Anterior cingulate cortex (tissue), 58 donors: ENCODE measurements at regions not wholly inside any gene's neighbourhood (a gene's known extent, or its start where the extent isn't known, plus 50 kb on each side); places are given as distances from the start of the nearest gene placed in this dataset.

Experiments
- DNase-seq, 58 donors: peaks; one replicate each; lab custom pipeline; 2025; lab: John Stamatoyannopoulos, UW

DNA sequence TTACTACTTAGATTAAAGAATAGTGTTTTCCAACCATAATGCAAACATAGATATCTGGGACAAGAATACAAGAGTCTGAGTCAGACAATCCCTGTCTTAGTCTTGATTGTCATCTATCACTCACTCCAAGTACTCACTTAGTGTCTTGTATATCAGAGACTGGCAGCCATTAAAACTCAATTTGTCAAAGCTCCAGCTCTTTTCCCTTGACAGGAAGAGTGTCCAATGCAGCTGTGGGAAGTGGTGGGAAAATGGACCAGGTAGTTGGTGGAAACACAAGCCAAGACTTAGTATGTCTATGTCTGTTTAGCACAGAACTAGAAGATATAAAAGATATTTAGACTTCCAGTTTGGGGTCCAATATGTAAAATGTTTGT, 271.6 kb upstream of the CLEC14A start:
- no peak for DNase-seq

- no peak for DNase-seq
Measured at GRCh38 chr14:38526826-38527501, 271.1 kb upstream of the CLEC14A start.

DNA sequence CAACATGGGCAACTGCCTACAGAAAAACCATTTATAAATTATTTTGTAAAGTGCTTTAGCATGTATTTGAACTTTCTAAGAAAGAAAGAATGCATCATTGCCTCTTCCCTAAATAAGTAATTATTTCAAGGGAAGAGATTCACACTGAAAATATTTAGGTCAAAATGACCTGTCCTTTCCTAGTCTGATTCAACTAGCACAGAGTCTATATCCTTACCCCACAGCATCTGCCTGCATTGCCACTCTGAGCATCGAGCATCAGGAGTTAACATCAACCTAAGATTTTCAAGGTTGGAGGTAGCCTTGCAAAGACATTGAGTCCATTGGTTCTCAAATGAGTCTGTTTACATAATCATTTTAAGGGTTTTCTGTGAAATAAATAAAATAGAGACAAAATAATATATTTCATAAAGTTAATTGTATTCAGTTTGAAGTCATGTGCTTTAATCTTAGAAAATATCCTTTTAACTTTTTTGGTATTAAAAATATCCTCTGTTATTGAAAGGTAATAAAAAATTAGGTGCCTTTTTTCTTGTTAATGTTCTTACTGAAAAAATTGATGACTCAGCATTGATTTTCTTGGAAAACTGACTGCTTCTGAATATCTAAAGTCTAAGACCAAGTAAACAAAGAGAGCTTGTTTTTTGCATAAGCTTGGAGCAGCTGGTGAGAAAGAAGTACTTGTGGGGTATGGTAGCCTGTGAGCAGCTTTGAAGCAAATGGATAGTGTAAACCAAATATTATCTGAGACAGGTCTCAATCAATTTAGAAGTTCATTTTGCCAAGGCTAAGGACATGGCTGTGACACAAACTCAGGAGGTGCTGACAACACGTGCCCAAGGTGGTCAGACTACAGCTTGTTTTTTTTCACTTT, 269.0 kb upstream of the CLEC14A start:
- no peak for DNase-seq

GRCh38 chr14:38522724-38523123, 266.8 kb upstream of the CLEC14A start:
- DNase-seq, result no peak

- DNase-seq, result no peak
Measured at GRCh38 chr14:38521591-38521990, 265.7 kb upstream of the CLEC14A start.

DNA sequence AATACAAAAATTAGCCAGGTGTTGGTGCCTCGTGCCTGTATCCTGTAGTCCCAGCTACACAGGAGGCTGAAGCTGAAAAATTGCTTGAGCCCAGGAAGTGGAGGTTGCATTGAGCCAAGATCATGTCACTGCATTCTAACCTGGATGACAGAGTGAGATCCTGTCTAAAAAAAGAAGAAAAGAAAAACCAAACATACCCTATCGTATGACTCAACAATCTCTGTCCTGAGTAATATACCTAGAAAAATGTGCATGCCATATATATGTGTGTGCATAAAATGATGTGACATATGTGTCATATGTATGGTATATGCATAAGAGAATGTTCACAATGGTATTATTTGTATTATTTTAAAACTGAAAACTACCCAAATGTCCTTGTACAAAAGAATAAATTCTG, 261.5 kb upstream of the CLEC14A start:
- no peak for DNase-seq

DNA sequence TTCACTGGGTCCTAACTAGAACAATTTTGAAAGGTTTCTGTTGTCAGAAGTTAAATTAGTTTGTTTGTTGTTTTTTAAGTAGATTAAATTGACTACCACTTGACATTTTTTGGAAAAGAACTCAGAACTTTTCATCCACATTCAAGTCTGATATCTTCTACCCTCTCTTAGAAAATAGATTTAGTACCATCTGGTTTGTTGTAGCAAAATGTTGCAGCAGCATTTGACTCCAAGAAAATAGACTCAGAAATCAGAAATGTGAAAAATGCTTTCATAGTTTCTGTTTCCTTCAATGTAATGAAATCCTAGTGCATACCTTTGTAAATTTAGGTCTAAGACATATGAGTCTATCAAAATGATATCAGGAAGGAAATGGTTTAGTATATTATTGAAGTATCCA, 256.3 kb upstream of the CLEC14A start:
- no peak for DNase-seq

- no peak for DNase-seq
Measured at GRCh38 chr14:38507299-38507698, 251.4 kb upstream of the CLEC14A start.

DNA sequence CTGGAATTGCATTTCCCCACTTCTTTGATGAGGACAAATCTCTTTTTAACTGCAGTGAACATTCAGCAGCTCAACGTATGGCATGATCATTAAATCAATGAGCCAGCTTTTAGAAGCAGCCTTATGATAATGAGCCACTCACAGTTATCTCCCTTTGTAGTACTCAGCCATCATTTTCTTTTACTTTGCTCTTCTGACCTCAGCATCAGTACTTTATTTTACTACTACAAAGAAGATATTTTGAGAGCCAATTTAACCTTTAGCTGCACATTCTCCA, 250.0 kb upstream of the CLEC14A start:
- DNase-seq, result no peak

- no peak for DNase-seq
Measured at GRCh38 chr14:38505221-38505972, 249.5 kb upstream of the CLEC14A start.

DNA sequence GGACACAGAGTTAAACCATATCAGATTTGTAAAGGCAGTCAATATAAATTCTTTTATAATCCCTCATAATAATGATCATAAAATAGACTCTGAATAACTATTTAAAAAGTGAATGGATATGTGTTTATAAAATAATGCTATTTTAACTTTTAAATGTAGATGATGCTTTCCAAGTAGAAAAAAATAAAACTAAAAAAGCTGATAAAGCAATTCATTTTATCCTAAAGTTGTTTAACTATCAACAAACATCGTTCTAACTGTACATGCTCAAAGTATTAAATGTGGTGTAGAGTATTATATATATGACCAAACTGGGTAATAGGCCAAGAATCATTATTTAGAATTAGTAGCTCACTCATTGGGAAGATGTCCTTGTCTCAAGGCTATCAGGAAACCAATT, 248.3 kb upstream of the CLEC14A start:
- no peak for DNase-seq

DNA sequence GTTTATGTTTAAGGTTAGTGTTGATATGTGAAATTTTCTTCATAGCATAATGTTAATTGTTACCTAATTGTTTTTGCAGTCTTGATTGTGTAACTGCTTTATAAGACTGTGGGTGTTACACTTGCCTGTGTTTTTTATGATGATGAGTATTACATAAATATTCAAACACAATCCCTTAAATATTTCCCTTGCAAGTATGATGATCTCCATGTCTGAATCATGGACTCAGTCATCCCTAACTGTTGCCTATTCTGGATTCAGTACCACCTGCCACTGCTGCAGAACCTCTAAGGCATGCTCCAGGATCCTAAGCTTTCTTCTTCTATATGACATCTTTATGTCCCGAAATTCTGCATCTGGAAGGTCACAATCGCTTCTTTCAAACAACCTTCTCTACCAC, 246.3 kb upstream of the CLEC14A start:
- DNase-seq, result no peak

DNA sequence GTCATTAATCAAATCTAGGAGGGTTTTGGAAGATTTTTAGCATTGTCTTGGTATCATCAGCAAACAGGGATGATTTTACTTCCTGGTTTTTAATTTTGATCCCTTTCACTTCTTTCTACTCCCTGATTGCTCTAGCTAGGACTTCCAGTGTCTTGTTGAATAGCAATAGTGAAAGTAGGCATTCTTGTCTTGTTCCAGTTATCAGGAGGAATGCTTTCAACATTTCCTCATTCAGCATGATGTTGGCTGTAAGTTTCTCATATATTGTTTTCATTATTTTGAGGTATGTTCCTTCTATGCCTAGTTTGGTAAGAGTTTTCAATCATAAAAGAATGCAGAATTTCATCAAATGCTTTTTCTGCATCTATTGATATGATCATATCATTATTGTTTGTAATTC, 244.2 kb upstream of the CLEC14A start:
- DNase-seq, result no peak

- DNase-seq, result no peak
Measured at GRCh38 chr14:38496092-38496491, 240.2 kb upstream of the CLEC14A start.

- no peak for DNase-seq
Measured at GRCh38 chr14:38490273-38490672, 234.4 kb upstream of the CLEC14A start.

DNA sequence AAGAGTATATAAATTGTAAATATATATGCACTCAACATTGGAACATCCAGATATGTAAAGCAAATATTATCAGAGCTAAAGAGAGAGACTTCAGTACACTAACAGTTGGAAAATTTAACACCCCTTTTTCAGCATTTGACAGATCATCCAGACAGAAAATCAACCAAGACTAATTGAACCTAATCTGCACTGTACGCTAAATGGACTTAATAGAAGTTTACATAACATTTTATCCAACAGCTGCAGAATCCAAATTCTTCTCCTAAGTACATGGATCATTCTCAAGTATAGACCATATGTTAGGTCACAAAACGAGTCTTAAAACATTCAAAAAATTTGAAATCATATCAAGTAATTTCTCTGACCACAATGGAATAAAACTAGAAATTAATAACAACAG, 229.1 kb upstream of the CLEC14A start:
- DNase-seq, result no peak

GRCh38 chr14:38481952-38482678, 226.2 kb upstream of the CLEC14A start:
- DNase-seq, result no peak

GRCh38 chr14:38469156-38469555, 213.3 kb upstream of the CLEC14A start:
- DNase-seq, result no peak

DNA sequence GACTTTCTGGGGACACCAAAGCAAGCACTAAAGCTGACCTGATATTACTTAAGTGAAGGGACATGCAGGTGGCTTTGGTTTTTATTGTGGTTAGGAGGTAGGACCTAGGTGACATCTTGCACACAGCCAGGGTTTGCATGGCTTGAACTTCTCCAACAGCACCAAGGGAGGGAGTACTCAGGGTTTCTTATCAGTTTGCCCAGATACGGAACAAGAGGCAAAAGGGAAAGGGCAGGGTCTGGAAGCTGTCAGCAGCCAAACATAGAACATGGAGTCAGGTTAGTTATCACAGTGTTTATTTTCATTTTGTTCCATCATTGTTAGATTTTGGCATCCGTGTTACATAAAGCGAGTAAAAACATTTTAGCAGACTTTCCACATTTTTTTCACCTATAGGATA, 186.3 kb upstream of the CLEC14A start:
- no peak for DNase-seq

GRCh38 chr14:38432186-38432585, 176.3 kb upstream of the CLEC14A start:
- no peak for DNase-seq

- DNase-seq, result no peak
Measured at GRCh38 chr14:38431156-38431555, 175.3 kb upstream of the CLEC14A start.
